HG03066 (cell line): ENCODE measurements at regions not wholly inside any gene's neighbourhood (a gene's known extent, or its start where the extent isn't known, plus 50 kb on each side); places are given as distances from the start of the nearest gene placed in this dataset.
"Not testable (repeated sequence)": the region's sequence is repeated elsewhere in the genome, so short reads cannot be mapped to it uniquely, and the experiment has no call there.

Source experiments
- ATAC-seq: cut with Tn5 transposase; IDR thresholded peaks from one replicate; pipeline ENCODE4 v1.9.1; 2021; ENCODE audit warnings: low read depth; ENCODE audit not compliant: unreplicated experiment

DNA sequence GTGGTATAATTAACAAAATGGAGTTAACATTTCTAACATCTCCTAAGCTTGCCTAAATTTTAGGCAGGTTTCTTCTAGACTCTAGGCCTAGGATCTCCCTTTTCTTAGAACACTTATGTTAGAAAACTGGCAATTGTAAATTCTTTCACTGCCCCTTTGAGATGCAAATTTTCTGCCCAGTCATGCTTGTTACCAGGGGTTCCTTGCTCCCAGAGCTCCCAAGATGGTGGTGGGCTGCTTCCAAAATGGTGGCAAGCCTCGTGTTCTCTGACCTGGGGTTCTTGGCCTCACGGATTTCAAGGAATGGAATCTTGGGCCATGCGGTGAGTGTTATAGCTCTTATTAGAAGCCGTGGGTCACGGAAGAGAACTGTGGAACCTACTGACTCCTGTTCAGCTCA, 1361.4 kb downstream of the NCAM2 start:
- not testable (repeated sequence) for ATAC-seq

DNA sequence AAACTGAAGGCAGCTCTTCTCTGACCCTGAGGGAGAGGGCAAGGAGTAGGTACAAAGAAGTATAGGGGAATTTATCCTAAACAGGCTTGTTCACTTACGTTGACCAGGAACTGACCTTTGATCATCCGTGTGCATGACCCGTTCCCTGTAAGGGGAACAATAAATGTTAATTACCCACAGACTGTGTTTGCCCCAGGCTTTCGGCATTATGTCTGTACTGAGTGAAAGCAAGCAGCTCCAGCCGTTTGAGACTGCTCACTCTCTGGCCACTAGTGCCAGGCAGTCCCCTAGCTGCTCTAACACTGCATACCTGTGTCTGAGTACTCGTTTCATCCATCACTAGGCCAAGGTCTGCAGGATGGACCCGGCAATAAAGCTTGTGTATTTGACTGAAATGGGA, 1365.3 kb downstream of the NCAM2 start:
- ATAC-seq, result no peak

DNA sequence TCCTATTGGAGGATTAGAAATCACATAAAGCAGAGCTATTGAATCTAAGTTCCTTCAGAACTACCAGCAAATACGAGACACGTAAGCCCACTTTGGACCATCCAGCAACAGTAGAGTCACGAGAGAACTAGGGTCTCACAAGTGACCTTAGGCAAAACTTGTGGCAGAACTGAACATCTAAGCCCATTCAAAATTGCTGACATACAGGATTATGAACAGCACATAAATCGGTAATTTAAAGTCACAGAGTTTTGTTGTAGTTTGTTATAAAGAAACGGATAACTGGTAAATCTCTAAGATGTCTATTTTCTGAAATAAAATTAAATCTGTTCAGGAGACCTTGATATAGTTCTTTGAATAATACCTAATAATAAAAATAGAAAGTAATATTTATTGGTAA, 1366.0 kb downstream of the NCAM2 start:
- ATAC-seq, result no peak

DNA sequence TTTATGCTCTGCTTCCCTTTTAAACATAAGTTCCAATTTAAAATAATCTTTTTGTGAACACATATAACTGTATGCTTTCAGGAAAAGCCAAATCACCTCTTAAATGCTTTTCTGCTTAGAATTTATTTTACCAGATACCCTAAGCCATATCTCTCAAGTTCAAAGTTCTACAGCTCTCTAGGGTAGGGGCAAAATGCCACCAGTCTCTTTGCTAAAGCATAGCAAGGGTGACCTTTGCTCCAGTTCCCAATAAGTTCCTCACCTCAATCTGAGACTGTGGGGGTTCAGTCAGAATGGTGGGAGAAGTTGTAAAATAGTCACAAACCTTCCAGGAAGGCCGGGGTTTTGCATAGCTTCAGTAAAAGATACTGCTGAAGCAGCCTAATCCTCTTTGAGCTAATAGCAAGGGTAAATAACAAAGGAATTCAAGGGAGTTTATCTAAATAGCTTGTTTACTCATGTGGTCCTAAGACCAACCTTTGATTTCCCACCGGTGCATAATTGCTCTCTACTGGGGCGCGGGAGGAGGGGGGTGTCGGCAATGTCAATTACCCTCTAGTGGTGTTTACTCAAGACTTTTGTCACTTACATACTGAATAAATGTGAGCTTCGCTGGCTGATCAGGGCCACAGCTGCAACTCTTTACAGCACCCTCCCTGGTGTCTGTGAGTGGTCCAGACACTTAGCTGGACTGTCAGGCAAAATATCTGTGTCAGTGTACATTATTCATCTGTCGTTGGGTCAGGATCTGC, 1376.2 kb downstream of the NCAM2 start:
- no peak for ATAC-seq

DNA sequence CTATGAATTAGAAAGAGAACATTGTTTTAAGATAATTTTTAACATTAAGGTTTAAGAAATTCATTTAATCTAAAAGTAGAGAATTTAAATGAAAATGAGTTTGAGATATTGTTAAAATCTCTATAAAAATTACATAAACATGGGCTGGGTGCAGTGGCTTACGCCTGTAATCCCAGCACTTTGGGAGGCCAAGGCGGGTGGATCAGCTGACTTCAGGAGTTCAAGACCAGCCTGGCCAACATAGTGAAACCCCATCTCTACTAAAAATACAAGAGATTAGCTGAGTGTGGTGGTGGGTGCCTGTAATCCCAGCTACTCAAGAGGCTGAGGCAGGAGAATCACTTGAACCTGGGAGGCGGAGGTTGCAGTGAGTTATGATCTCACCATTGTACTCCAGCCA, 1379.6 kb downstream of the NCAM2 start:
- ATAC-seq, result not testable (repeated sequence)

DNA sequence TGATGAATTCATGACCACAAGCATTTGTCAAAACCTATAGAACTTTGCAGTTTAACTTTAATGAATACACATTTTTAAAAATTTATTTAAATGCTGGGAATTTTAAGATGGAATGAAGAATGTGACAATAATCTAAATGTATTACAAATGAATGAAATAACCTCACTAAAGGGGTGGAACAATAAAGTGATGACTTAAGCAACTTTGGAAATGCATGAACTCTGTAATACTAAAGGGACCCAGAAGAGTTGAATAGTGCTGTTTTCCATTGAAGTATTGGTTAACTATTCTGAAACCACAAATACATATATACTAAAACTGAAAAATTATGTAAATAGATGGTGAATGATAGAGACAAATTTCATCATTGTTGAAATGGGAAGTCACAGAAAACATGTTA, 1395.1 kb downstream of the NCAM2 start:
- ATAC-seq, result no peak

DNA sequence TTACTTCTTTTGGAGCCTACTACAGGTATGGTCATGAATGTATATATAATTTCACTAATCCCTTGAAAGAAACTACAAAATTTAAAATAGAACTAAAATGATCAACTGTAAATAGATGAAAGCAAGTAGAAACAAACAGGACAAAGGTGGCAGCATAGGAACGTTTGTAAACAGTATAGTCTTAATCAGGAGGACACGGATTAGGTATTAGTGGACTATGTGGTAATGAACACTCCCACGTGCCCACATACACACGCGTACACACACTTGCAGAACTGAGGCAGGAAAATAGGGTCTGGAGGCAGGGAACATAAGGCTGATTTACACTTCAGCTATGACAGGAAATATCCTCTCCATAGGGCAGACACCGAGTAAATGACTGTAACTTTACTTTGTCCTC, 1397.8 kb downstream of the NCAM2 start:
- ATAC-seq, result no peak

DNA sequence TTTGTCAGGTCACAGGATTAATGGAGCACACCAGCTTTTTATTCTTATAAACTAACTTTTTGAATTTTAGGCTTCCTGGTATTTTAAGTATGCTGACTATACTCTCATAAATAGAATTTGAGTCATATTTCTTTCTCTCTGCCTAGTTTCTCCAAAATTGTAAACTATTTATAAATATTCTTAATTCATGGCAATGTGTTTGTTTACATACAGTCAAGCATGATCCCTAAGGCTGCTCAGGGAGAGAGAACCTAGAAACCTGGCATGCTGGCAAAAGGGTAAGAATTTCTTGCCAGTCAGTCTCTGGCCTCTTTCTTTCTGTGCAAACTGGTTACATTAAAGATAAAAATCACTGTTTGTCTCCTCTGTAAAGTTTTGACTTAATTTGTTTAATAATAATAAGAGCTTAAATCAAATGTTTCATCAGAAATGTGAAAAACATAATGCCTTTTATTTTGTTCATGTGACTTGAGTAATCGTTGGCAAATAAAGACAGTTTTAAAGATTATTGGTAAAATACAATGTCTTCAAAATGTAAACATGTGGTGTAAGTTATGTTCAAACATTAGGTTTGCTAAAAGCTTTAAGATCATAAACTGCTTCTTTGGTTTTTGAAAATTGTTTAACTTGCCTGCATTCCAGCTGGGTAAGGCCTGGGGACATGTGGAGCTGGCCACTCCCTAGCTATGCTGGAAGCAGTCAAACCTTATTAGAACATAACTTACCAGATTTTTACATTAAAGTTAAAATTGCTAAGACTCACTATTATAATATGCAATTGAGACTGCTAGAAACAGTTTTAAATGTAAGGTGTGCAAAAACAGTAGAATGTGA, 1401.7 kb downstream of the NCAM2 start:
- ATAC-seq, result no peak

DNA sequence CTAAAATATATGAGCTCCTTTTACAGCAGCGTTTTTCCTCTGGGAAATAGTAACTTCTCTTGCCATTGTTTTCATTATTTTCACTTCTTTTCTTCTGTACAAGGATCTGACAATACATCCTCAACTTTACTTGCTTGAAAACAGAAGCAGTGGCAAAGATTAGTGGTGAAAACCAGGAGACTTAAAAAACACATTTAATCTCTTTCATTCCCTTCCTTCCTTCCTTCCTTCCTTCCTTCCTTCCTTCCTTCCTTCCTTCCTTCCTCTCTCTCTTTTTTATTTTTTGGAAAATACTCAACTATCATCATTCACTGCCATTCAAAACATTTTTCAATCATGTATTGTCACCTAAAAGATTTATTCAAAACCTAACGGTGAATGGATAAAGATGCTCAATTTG, 1411.4 kb downstream of the NCAM2 start:
- ATAC-seq, result no peak

DNA sequence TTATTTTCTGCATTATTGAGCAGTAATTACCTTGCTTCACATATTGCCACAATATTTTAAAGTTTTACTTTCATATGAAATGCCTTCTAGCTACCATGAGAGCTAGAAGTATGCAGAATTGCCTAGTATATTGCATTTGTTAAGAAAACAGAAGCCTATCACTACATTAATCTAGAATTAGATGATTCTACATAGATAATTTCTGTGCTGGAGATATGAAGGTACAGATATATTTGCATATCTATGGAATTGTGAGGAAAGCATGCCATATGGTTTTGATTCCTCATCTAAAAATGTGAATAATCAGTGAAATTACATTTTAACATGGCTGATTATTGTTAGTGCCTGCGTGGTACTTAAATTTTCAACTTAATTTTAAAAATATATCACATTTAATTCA, 1418.3 kb downstream of the NCAM2 start:
- ATAC-seq, result no peak

DNA sequence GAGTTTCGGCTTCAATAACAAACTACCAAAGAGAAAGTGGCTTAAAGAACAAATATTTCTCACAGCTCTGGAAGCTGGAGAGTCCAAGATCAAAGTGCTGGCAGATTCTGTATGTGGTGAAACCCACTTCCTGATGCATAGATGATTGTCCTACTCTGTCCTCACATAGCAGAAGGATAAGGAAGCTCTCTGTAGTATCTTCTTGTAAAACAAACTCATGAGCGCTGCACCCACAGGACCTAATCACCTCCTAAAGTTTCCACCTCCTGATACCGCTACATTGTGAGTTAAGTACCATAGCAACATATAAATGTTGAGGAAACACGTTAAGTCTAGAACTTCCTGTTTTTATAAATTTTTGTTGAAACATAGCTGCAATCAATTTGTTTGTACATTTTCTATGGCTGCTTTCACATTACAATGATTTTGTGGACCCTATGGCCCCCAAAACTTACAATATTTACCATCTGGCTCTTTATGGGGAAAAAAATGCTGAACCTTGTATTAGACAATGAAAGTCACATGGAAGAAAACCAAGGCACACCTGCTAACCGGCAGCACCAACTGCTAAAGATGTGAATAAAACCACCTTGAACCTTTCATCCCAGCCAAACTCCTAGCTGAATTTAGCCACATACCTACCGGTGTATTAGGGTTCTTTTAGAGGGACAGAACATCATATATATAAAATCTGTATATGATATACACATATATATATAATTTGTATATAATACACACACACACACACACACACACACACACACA, 1423.4 kb downstream of the NCAM2 start:
- no peak for ATAC-seq

DNA sequence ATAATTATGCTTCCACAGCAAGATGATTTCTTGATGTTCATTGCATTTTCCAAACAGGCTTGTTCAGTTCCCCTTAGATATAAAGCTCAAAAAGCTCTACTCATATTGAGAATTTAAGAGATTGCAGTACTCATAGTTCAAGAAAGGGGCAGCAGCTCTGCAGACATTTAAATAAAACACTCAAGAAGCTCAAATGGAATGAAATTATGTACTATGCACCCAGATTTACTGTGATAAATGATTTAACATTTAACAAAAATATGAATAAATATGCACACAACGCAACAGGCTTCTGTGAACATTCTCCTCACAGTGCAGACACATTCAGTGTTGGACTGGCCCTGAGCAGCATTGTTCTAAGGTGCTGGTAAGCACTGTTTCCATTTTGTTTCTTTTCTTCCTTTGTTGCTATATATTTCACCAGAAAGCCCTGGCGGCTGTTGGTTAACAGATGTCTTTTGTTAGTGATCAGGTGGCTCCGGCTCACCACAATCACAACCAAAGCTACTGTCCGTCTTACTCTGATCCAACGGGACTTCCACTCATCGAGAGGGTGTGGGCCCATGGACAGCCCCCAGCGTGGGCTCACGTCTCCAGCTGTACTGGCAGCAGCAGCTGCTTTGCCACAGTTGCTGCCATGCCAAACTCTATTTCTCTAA, 1440.3 kb downstream of the NCAM2 start:
- no peak for ATAC-seq

DNA sequence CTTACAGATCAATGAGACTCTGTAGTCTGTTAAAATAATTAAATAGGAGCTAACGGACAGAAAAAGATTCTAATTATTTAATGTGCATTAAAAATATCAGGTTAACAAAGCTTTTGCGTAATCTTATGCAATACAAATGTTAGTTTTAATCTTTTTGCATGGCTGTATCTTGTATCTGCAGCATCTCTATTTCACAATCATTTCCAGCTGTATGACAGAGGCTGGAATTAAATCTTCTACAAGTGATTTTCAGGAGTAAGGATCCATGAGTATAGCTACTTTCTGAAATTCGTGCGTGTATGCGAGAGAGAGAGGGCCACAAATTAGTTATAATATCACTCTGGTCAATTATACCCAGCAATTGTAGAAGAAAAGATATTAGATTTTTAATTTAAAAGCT, 1446.8 kb downstream of the NCAM2 start:
- no peak for ATAC-seq

DNA sequence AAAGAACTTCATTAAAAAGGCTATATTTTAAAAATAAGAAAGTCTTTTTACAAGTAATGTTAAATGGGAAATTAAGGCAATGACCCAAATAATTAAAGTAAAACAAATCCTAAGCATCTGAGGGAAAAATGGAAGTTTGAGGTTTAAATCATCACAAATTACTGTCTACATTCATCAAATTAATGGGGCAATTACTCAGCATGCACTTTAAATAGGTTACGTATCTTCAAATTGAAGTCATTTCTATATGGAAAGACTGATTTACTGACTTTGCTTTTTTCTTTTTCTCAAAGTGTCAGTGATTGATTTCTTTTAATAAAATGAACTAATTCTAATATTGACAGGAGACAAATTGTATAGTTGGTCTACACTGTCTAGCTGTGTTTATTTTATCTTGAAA, 1452.3 kb downstream of the NCAM2 start:
- no peak for ATAC-seq

DNA sequence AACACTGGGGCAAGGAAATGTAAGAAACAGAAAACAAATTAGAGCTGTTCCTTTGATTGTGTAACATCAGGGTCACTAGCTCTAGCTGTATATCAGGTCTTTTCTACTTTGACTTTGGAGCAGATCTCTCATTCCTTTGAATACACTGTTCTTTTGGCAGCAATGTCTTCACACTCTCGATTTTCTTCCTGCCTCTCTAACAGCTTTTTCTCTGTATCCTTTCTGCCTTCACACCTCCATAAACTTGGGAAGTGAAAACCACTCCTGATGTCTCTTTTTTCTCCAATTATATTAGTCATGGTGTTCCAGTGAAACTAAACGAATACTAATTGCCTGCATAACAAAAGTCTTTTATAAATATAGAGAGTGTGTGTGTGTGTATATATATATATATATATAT, 1458.0 kb downstream of the NCAM2 start:
- no peak for ATAC-seq

DNA sequence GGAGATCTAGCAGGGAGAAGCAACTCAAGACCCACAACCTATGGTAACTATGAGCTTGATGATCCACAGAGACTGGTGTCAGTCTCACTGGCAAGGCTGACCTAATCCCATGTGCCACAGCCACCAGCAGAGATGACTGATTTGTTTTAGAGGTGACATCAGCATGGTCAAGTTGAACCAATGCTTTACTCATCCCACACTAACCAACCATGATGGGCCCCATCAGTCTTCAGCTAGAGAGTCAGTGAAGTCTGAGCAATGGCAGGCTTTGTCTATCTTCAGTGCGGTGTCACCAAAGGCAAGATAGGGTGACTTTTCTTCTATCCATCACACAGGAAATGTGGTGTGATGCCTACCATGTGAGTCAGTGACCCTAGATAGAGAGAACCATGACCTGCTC, 1470.7 kb downstream of the NCAM2 start:
- ATAC-seq, result no peak

DNA sequence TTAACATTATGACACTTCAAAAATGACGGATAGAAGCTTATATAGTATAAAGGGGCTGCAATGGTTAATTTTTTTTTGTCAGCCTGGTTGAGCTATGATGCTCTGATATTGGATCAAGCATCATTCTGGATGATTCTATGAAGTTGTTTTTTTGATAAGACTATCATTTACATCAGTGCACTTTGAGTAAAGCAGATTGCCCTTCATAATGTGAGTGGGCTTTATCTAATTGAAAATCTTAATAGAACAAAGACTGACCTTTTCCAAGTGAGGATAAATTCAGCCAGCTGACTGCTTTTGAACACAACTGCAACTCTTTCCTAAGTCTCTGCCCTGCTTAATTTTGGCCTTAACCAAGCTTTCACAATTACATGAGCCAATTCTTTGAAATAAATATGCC, 1476.2 kb downstream of the NCAM2 start:
- ATAC-seq, result no peak

DNA sequence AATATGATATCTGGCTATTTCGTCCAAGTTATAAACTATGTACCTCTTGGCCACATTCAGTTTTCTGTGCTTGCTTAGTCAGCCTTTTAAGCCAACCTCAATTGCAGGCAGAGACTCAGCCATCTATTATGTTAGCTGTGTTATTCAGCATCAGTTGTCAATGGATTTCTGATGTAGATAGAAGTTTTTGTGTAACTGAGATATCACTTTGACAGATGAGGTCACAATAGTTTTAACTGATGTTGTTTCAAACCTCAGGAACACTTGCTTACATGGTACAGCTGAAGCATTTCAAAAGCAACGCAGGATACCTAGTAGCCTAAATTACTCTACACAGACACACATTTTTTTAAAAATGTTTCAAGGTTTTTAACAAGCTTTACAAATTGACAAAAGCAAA, 1478.0 kb downstream of the NCAM2 start:
- no peak for ATAC-seq

DNA sequence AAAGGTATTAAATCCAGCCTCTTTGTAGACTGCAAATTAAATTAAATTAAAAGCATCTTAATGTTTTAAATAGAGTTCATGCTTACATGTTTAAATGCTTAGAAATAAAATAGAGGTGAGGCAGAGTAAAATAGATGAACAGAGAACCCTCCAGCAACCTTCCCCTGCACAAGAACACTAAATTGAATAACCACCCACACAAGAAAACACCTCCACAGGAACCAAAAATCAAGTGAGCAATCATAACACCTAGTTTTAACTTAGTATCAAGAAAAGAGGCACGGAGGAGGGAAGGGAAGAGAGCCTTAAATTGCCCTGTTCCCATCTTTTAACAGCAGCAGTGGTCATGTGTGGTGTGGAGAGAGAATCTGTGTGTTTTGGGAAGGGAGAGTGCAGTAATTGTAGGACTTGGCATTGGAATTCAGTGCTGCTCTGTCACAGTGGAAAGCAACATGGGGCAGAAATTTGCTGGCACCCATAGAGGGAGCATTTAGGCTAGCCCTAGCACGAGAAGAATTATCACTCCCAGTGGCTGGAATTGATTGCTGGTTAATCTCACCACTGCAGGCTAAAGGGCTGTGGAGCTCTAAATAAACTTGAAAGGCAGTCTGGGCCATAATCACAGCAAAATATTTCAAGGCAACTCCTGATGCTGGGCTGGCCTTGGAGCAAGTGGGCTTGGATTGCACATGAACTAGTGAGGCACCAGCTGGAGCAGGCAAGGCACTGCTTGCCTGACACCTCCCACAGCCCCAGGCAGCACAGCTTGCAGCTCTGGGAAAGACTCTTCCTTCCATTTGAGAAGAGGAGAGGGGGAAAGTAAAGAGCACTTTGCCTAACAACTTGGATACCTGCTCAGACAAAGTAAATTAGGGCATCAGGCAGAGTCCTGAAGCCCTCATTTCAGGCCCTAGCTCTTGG, 1478.8 kb downstream of the NCAM2 start:
- no peak for ATAC-seq

DNA sequence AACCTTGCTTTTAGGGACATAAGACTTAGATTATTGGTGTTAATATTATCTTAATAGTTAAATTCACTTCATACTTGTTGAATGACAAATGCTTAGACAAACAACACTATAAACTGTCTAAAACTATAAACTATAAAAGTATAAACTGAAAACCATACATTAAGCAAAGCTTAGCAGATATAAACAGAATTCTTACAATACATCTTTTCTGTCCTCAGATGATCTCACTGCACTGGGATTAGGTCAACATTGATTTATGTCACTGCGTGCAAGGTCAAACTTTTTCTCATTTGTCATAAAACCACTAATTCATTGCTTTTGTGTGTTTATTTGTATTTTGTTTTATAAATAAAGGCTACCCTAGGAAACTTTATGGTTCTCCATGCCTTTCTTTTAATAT, 1491.8 kb downstream of the NCAM2 start:
- no peak for ATAC-seq
